GM19395 (cell line): ENCODE measurements at regions not wholly inside any gene's neighbourhood (a gene's known extent, or its start where the extent isn't known, plus 50 kb on each side); places are given as distances from the start of the nearest gene placed in this dataset.
"Not testable (repeated sequence)": the region's sequence is repeated elsewhere in the genome, so short reads cannot be mapped to it uniquely, and the experiment has no call there.

Experiments used
- ATAC-seq: cut with Tn5 transposase; IDR thresholded peaks from one replicate; pipeline ENCODE4 v1.9.1; 2021; ENCODE audit warnings: mild to moderate bottlenecking, moderate library complexity; ENCODE audit not compliant: unreplicated experiment

GRCh38 chr13:87153371-87153770, 517.8 kb upstream of the SLITRK5 start:
- no peak for ATAC-seq

- no peak for ATAC-seq
Observed at GRCh38 chr13:87166348-87166747, 504.8 kb upstream of the SLITRK5 start.

GRCh38 chr13:87168390-87168789, 502.8 kb upstream of the SLITRK5 start:
- no peak for ATAC-seq

- no peak for ATAC-seq
Observed at GRCh38 chr13:87169337-87169736, 501.8 kb upstream of the SLITRK5 start.

GRCh38 chr13:87172166-87172835, 498.9 kb upstream of the SLITRK5 start:
- ATAC-seq = no peak

- ATAC-seq = not testable (repeated sequence)
Observed at GRCh38 chr13:87185138-87185537, 486.0 kb upstream of the SLITRK5 start.

GRCh38 chr13:87186647-87187046, 484.5 kb upstream of the SLITRK5 start:
- ATAC-seq = not testable (repeated sequence)

- ATAC-seq = not testable (repeated sequence)
Observed at GRCh38 chr13:87191485-87191884, 479.7 kb upstream of the SLITRK5 start.

- ATAC-seq = no peak
Observed at GRCh38 chr13:87198371-87198770, 472.8 kb upstream of the SLITRK5 start.

- no peak for ATAC-seq
Observed at GRCh38 chr13:87206708-87207107, 464.5 kb upstream of the SLITRK5 start.

- ATAC-seq = no peak
Observed at GRCh38 chr13:87207280-87208003, 463.7 kb upstream of the SLITRK5 start.

GRCh38 chr13:87208636-87209035, 462.5 kb upstream of the SLITRK5 start:
- no peak for ATAC-seq

- no peak for ATAC-seq
Observed at GRCh38 chr13:87234981-87235380, 436.2 kb upstream of the SLITRK5 start.

GRCh38 chr13:87235621-87236020, 435.6 kb upstream of the SLITRK5 start:
- no peak for ATAC-seq

- ATAC-seq = no peak
Observed at GRCh38 chr13:87244256-87244890, 426.8 kb upstream of the SLITRK5 start.

- ATAC-seq = not testable (repeated sequence)
Observed at GRCh38 chr13:87249847-87250246, 421.3 kb upstream of the SLITRK5 start.

- no peak for ATAC-seq
Observed at GRCh38 chr13:87255394-87255793, 415.8 kb upstream of the SLITRK5 start.

- no peak for ATAC-seq
Observed at GRCh38 chr13:87259479-87260083, 411.6 kb upstream of the SLITRK5 start.

- ATAC-seq = no peak
Observed at GRCh38 chr13:87274209-87274819, 396.9 kb upstream of the SLITRK5 start.

- ATAC-seq = no peak
Observed at GRCh38 chr13:87280139-87280538, 391.0 kb upstream of the SLITRK5 start.

- ATAC-seq = no peak
Observed at GRCh38 chr13:87287721-87288120, 383.4 kb upstream of the SLITRK5 start.
